SIG-M5 treated with dmso at 0.1 percent for 504 hours (cell line): ENCODE measurements at regions not wholly inside any gene's neighbourhood (a gene's known extent, or its start where the extent isn't known, plus 50 kb on each side); places are given as distances from the start of the nearest gene placed in this dataset.

ENCODE experiments used
- DNase-seq: peaks from one replicate; lab custom pipeline; 2025; ENCODE audit not compliant: unreplicated experiment; lab: John Stamatoyannopoulos, UW

DNA sequence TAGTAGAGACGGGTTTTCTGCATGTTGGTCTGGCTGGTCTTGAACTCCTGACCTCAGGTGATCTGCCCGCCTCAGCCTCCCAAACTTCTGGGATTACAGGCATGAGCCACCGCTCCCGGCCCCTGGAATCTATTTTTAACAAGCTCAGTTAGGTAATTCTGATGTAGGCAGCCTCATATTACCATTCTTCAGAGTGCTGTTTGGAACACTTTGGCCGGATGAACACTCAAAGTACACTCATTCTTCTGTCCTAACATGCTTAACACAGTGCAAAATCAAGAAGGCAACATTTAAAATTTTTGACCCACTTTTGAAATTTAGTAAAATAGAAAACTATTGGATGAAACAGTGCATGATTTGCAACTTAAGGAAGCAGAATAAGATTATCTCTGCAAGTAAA lies 586.7 kb upstream of the CHORDC1 start:
- no peak for DNase-seq

DNA sequence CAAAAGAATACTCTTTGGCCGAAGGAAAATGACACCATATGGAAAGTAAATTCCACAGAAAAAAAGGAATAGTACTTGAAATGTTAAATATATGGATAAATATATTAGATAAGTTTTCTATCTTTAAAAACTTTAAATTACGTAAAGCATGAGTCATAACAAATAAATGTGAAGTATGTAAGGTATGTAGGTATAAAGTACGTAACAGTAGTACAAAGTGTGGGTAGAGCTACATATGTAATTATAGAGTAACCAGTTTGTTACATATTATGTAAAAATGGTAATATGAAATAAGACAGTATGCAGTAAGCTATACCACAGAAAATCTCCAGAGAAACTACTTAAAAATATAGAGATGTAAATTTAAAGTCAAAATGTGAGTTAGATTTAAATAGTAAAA lies 582.3 kb upstream of the CHORDC1 start:
- no peak for DNase-seq

DNA sequence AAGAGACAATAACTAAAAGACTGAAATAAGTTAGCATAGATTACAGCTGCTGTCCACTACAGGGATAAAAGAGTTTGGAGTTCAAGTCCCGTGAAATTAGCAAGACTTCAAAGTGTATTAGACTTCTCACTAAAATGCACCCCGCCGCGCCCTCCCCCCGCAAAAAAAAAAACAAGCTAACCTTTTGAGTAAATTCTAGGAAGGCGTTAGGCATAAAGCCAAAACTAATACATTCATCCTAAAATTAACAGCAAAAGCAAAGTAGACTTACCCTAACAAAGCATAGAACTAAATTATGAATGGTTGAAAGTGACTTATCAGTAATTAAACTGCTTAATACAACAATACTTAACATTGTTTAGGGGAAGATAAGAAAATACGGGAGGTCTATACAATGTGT lies 581.0 kb upstream of the CHORDC1 start:
- no peak for DNase-seq

DNA sequence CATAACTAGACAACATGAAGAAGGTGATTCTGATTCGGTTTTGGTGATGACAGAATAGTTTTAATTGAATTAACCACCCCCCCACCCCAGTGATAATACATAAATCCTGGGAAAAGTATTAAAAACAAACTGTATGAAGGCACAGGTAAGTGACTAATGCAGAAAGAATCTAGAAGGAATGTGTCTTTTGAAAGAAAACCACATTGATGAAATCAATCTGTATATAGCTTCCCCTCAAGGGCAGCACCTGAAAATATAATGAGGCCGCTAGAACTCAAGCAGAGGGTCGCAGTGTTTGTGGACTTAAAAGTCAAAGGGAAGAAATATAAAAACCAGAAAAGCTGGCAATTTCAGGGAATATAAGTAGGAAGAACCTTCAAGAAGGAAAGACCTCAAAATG lies 580.5 kb upstream of the CHORDC1 start:
- DNase-seq: no peak

DNA sequence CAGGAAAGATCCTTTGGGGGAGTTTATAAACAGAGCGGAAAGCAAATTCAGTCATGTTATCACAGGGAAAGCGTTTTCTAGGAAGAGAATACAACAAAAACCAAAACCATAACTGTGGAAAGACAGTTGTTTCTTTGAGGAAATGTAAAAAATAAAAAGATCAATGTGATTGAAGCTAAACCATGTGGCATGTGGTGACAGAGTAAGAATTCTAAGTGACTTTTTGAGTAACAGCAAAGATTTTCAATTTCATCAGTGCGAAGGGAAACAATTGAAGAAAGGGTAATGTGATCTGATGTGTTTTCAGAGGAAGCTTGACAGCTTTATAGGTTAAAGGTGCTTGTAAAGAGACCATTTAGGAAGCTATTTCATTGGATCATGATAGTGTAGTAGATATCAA lies 575.9 kb upstream of the CHORDC1 start:
- DNase-seq: no peak

DNA sequence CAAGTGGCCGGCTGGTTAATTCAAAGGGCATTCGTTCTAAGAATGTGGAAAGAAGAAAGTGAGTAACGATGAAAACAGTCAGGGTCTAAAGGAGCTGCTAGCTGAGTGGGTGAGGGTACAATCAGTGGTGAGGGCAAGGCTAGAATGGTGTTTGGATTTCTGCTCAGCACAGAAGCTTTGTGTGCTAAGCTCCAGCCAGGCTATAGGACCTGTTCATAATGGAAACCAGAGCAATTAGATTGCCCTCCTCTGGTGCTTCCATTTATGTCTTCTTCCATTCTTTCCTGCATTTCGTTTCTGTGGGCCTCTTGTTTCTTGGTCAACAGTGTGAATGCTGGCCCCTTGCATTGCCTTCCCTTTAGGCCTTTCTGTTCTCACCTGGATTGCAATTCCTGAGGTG lies 572.9 kb upstream of the CHORDC1 start:
- DNase-seq: no peak

DNA sequence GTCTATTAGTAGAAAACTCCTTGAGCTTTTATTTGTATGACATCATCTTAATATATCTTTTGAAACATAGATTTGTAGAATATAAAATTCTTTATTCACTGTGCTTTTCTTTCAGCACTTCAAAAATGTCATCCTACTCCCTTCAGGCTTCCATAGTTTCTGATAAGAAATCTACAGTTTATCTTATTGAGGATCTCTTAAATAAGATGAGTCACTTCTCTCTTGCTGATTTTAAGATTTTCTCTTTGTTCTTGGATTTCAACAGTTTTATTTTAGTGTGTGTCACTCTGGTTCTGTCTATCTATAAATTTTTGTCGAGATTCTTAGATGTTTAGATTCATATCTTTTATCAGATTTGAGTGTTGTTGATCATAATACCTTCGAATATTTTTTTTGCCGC lies 566.1 kb upstream of the CHORDC1 start:
- DNase-seq: no peak

DNA sequence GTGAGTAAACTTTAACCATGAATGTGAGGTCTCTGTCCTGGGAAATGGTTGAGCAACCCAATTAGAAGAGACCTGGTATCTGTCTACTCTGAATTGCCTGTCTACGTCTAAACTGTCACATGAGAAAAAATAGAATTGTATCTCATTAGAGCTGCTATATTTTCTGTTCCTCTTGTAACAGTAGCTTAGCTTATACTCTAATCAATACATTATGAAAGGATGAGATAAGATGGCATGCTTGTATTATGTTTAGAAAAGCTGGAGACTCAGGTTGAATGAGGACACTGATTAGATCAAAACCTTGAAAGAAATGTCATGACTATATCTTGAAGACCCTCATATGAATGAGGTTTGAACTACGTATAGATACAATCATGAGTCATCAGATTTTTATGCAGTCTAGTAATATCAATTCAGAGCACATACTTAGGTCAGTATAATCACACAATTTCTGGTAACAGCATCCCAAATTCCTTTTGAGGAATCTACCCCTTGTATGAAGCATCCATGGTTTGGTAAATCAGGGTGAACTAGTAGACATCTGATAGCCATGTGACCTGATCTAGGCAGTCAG lies 561.5 kb upstream of the CHORDC1 start:
- DNase-seq: no peak

DNA sequence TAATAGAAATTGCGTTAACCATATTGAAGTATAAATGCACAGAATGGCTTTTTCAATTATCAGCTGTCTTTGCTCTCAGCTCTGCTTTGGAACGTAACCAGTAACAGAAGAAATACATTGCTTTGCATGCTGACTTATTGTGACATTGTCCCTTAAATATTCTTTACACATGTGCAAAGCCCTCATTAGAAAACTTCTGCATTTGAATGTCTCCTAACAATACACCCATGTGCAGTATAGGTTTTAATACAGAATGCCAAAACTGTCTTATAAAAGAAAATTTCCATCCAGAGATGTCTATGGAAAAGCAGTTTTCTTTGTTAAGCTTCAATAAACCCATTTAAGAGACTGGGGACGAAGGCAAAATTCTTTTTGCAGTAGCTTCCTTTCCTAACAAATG lies 560.3 kb upstream of the CHORDC1 start:
- no peak for DNase-seq

DNA sequence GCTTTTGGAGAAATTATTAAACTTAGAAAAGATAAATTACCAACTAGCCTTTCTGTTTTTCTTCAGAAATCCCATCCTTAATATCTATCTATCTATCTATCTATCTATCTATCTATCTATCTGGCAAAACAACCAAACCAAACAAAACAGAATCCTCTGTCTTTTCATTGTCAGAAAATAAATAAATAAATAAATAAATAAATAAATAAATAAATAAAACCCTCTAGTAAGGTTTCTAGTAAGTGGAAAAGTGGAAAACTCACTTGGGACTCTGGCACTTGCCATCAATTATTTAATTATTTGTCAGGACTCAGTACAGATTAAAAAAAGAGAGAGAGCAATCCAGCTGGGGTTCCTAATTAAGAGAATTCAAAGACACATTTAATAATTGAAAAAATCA lies 556.2 kb upstream of the CHORDC1 start:
- DNase-seq: no peak

DNA sequence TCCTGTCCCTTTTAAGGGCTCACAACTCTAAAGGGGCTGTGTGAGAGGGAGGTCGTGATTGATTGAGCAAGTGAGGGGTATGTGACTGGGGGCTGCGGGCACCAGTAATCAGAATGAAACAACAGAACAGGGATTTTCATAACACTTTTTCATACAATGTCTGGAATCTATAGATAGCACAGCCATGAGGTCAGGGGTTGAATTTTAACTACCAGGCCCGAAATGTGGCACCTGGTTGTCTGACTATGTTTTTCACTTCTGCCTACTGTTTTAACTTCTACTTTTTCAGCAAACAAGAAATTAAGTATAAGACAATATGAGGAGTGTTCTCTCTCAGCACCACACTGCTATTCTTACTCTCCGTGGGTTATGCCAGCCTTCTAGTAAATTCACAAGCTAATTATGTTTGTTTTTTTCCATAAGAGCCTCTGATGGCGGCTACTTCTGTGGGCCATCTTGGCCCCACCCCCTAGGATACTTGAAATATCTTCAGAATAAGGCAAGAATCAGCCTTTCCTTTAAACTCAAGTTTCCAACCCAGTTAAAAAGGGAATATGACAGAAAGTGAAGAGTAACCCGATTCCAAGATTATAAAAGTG lies 552.8 kb upstream of the CHORDC1 start:
- no peak for DNase-seq

DNA sequence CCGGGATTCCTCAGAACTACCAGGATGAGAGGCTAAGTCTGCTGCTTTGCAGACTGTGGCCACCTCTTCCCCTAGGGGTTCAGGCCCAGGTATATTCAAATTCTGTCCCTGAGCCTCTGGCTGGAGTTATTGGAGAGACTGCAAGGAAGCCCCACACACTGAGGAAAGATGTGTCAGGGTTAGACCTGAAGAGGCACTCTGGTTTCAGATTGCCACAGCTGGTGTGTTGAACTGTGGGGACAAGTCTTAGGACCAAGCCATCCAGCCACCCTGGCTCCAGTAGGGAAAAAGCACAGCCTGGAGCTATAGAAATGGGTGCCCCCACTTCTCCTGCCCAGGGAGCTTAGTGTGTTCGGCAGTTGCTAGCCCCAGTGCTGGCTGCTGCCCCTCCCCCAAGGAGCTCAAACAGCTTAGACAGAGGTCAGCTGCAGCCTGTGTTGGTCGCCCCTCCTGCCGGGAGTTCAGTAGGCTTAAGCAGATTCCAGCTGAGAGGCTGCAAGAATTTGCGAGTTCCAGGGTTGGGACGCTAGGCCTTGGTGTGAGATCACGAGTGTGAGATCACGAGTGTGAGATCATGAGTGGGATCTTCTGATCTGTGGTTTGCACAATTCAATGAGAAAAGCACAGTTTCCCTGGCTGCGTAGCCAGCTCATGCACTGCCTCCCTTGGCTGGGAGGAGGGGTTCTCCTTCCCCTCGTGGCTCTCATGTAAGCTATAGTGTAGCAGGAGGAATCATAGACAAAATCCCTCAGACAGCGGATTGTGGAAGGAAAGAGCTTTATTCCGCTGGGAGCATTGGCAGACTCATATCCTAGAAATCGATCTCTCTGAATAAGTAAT lies 552.1 kb upstream of the CHORDC1 start:
- no peak for DNase-seq

DNA sequence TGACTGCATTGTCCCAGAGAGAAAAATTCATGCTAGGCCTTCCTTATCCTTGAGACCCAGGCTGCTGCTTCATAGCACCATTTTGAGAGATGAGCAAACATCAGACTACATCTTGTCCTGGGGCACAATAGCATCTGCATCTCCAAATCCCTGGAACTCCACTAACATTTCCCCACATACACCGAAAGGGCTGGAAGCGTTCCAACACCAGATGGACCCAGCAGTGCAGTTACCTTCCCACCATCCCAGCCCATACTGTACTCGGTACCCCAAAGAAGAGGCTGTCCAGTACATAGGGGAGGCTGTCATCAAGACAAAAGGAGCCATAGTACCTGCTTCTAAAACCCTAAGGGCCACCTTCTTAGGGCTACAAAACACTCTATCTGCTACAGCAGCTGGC lies 547.2 kb upstream of the CHORDC1 start:
- DNase-seq: no peak

DNA sequence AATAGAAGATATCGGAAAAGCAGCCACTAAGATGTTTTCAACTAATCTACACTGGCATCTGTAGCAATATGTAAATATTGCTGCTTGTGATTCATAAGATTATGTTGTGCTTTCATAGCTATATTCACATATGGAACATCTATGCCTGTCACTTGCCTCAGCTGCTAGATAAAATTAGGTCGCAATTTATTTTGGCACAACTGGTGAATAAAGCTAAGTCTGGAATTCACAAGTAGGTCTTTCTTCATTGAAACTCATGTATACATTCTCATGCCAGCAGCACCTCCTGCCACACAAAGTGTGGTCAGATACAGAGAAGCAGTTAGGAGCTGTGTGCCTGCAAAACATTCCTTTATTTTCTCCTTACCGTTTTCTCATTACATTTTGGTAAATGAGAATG lies 543.3 kb upstream of the CHORDC1 start:
- DNase-seq: no peak

DNA sequence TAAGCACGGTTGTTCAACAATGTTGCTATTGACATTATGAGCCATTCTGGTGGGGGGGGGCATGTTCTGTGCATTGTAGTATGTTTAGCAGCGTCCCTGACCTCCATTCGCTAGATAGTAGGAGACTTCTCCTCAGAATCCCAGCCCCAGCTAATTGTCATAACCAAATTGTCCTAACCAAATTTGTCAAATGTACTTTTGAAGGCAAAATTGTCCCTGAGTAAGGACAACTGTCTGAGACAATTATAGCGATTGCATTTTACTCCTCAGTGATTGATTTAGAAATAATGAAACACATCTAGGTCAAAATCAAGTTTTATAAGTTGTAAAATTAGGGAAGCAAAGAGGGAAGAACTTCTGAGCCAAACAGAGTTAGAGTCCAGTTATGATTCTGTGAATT lies 541.8 kb upstream of the CHORDC1 start:
- DNase-seq: no peak

DNA sequence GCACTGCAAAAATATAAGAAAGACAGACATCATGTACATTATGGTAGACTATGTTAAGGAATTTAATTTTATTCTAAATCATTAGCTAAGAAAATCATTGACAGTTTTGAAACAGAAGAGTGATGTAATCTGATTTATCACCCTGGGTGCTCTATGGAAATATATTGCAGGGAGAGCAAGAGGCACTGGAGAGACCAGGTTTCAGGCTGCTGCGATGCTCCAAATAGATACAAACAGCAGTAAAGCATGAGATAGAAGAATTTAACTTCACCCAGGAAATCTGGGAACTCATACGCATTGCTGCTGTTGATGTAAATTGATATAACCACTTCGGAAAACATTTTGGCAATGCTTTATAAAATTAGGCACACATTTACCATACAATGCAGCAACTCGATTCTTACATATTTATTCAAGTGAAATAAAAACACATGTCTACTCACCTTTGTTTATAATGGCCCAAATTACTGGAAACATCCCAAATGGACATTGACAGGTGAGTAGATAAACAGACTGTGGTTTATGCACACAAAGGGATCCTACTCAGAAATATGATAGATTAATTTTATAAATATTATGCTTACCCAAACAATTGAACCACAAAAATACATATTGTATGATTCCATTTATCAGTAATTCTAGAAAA lies 535.1 kb upstream of the CHORDC1 start:
- no peak for DNase-seq

DNA sequence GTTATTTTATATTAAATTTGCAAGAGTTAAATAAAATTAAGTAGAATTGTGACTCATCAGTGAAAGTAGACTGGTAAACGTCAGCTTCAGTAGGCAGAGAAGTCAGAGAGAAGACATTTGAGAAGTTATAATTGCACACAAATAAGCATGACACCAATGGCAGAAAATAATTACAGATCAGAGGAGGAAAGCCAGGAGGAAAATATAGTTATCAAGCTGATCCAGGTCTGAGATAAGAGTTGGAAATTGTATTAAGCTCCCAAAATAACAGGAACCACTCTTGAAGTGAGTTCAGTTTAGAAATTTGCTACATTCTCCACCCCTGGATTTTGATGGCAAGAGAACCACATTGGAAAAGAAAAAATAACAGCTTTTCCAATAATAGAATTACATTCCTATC lies 533.8 kb upstream of the CHORDC1 start:
- DNase-seq: no peak

DNA sequence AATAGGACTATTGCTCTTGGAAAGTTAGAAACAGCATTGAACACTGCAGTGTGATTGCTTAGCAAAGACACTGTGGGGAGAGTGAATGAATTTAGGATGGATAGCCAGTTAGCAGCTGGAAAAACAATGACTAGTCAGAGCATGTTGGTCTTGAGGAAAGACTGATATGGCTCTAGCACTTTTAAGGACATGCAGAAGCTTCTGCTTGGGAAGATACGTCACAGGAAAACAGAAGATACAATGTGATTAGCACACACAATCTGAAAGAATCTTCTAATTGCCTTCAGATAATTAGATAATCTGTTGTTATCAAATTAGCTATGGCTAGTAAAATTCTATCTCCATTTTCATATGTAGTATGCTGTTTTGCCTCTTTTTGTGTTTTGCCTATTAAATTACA lies 530.7 kb upstream of the CHORDC1 start:
- DNase-seq: no peak

DNA sequence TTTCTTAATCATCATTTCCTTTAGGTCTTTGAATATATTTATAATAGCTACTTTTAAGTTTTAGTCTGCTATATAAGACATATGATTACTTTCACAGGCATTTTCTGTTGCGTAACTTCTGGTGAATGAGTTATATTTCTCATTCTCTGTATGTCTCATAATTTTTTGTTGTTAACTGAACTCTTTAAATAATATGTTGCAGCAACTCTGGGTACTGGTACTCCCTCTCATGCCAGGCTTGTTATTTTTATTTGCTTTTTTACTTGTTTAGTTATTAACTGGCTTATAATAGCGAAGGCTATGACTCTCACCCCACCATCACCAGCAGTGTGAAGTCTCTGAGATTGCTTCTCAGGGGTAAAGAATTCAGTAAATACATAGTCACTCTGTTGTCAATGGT lies 524.2 kb upstream of the CHORDC1 start:
- no peak for DNase-seq

DNA sequence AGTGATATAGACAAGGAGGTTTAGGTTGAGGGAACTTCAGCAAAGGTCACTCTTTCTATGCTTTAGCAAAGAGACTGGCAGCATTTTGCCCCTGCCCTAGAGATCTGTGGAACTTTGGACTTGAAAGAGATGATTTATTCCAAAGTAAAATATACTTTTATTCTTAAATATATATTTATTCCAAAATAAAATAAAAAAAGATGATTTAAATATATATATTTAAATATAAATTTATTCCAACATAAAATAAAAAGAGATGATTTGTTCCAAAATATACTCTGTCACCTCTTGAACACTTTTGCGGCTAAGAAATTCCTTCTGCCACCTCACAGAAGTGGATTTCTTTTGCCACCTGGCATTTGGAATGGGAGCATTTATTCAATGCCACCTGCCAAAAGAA lies 521.3 kb upstream of the CHORDC1 start:
- no peak for DNase-seq

DNA sequence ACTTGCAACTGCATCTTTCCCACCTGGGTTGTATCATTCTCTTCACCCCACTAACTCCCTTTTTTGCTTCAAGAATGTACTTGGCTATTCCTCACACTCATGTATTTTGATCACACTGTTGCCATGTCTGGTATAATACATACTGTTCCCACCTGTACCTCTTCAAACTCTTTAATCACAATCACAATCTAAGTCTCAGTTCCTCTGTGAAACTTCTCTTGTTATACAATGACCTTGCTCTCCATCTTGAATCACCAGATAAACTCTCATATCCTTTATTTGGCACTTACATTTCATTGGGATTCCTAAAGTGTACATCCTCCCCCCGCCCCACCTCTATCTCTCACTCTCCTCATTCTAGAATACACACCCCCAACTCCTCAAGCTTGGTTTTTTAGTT lies 516.0 kb upstream of the CHORDC1 start:
- DNase-seq: no peak

DNA sequence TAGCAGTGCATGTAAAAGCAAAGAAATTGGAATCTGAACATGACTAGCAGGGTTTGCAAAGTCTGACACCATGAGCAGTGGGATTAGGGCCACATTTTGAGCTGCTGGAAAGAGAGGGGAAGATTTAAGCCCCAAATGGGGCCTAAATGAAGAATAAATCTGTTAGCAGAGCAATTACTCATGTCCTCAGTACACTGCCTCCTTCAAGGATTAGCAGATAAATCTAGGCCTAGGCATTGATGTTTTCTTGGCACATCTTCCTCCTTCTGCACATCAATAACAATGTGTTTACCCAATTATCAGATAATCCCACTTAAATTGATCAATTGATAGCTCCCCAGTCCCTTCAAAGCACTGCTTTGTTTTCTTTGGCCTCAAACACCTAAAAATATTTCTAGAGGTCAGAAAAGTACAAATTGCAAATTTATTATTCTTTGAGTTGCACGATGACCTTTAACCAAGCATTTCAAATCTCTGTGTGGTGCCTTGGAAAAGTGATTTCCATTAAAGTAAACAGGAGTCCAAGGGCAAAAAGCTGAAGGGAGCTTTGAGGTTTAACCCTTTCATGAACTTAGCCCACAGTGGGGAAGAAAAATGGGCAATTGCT lies 514.7 kb upstream of the CHORDC1 start:
- no peak for DNase-seq
